BJ (cell line): ENCODE measurements at regions not wholly inside any gene's neighbourhood (a gene's known extent, or its start where the extent isn't known, plus 50 kb on each side); places are given as distances from the start of the nearest gene placed in this dataset.

Experiments
- CTCF ChIA-PET: fragments of 350-600 bp; formaldehyde crosslinking; extraction: SDS; loops from one replicate; lab custom pipeline; 2021; ENCODE audit warnings: antibody characterized with exemption, inconsistent platforms; lab: Yijun Ruan, JAX
- POLR2A ChIA-PET: fragments of 300-600 bp; sonication (Branson Sonifier 250); formaldehyde crosslinking; extraction: SDS; loops from one replicate; lab custom pipeline; 2021; ENCODE audit warnings: antibody characterized with exemption; lab: Charles Lee
- DNase-seq: peaks from one replicate; pipeline ENCODE4 v3.0.0-alpha.2; 2011; ENCODE audit warnings: low read depth
- H3K27me3 ChIP-seq: 2 replicates; pipeline ENCODE4 v1.6.0; 2011; ENCODE audit warnings: low read length; ENCODE audit not compliant: control insufficient read depth, insufficient read depth
- H3K36me3 ChIP-seq: 2 replicates; pipeline ENCODE4 v1.5.1; 2011; ENCODE audit warnings: low read length; ENCODE audit not compliant: control insufficient read depth, insufficient read depth
- H3K4me3 ChIP-seq: 2 replicates; pipeline ENCODE4 v1.5.1; 2011; ENCODE audit warnings: low read depth, mild to moderate bottlenecking, control low read depth, low read length
- TF ChIP-seq, protein P1 (sequence below): IDR thresholded peaks from 2 replicates; pipeline ENCODE4 v1.5.1; 2011; ENCODE audit warnings: low read depth, mild to moderate bottlenecking, control low read depth, inconsistent platforms, low read length, moderate library complexity; ENCODE audit not compliant: insufficient read depth

DNA sequence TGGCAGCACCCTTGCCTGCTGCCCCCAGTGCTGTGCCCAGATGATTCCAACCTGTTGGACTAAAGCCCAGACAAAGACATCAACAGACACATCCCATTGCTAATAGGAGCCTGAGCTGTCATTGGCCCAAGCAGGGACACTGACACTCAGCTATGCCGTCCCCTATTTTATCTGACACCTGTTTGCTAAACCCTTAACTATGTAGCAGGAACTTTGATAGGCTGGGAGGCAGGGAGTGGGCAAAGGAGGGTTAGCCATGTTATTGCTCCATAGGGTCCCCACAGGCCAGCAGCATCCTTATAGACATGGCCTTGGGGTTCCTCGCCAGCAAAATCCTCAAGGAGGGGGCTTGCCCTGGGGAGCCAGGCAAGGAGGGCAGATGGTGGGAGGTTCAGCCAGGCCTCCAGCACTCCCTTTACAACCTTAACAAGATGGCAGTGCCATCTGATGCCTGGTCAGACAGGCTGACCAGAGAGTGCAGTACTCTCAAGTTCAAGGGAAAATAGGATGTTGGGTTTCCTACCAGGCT lies 50.4 kb upstream of the CDKN2AIPNL start:
- ChIA-PET POLR2A (no interaction called here), CTCF (interaction anchor here (1.3 kb wide), 2 partner anchors 10 to 16 kb away, joined by 3 read pairs; no protein-coding TSS in a partner anchor)
- TF ChIP-seq, protein P1, sequence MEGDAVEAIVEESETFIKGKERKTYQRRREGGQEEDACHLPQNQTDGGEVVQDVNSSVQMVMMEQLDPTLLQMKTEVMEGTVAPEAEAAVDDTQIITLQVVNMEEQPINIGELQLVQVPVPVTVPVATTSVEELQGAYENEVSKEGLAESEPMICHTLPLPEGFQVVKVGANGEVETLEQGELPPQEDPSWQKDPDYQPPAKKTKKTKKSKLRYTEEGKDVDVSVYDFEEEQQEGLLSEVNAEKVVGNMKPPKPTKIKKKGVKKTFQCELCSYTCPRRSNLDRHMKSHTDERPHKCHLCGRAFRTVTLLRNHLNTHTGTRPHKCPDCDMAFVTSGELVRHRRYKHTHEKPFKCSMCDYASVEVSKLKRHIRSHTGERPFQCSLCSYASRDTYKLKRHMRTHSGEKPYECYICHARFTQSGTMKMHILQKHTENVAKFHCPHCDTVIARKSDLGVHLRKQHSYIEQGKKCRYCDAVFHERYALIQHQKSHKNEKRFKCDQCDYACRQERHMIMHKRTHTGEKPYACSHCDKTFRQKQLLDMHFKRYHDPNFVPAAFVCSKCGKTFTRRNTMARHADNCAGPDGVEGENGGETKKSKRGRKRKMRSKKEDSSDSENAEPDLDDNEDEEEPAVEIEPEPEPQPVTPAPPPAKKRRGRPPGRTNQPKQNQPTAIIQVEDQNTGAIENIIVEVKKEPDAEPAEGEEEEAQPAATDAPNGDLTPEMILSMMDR, result no peak

More for the DNA sequence above, 50.4 kb upstream of the CDKN2AIPNL start:
- DNase-seq, result no peak
- Histone ChIP-seq H3K36me3 (no peaks in the 10 kb centered on the region), H3K27me3 (no peaks in the 10 kb centered on the region), H3K4me3 (no peak overlapping the region)
